B cell (primary cell): ENCODE measurements at regions not wholly inside any gene's neighbourhood (a gene's known extent, or its start where the extent isn't known, plus 50 kb on each side); places are given as distances from the start of the nearest gene placed in this dataset.

Experiments used
- EZH2 ChIP-seq: IDR thresholded peaks from 2 replicates; pipeline ENCODE4 v1.6.1; 2012; ENCODE audit warnings: borderline replicate concordance, low read depth, mild to moderate bottlenecking, moderate library complexity, low read length; ENCODE audit not compliant: insufficient read depth, poor library complexity, severe bottlenecking
- TF ChIP-seq, protein P1 (sequence below): fragments of 200-600 bp; IDR thresholded peaks from one replicate; pipeline ENCODE4 v1.8.0; 2022; ENCODE audit warnings: antibody characterized with exemption, mild to moderate bottlenecking

DNA sequence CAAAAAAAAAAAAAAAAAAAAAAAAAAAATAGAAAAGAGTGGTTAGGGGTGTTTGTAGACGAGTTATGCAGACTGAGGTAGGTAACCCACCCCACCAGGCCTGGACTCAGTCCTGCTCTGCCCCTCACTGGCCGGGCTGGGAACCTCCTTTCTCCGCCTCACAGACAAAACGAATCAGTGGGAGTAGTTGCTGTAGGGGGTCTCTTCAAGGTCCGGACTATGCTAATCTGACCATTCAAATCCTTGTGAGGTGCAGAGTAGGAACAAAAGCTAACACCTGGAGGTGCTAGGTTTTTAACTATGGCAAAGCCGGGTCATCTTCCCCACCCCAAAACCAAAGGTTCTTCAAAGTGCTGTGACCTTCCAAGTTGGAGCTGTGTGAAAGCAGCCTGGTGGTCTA is 223.7 kb downstream of the SLC4A3 start:
- no peak for TF ChIP-seq EZH2
- TF ChIP-seq, protein P1, sequence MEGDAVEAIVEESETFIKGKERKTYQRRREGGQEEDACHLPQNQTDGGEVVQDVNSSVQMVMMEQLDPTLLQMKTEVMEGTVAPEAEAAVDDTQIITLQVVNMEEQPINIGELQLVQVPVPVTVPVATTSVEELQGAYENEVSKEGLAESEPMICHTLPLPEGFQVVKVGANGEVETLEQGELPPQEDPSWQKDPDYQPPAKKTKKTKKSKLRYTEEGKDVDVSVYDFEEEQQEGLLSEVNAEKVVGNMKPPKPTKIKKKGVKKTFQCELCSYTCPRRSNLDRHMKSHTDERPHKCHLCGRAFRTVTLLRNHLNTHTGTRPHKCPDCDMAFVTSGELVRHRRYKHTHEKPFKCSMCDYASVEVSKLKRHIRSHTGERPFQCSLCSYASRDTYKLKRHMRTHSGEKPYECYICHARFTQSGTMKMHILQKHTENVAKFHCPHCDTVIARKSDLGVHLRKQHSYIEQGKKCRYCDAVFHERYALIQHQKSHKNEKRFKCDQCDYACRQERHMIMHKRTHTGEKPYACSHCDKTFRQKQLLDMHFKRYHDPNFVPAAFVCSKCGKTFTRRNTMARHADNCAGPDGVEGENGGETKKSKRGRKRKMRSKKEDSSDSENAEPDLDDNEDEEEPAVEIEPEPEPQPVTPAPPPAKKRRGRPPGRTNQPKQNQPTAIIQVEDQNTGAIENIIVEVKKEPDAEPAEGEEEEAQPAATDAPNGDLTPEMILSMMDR, result no peak
